Neural cell (in vitro differentiated cells): ENCODE measurements at regions not wholly inside any gene's neighbourhood (a gene's known extent, or its start where the extent isn't known, plus 50 kb on each side); places are given as distances from the start of the nearest gene placed in this dataset.

ENCODE experiments used
- H2AFZ ChIP-seq: fragments of 200-600, 300-800 bp; sonication (generic), shearing (Covaris generic); 2 replicates; pipeline ENCODE4 v1.6.0; 2014; ENCODE audit warnings: low read depth, mild to moderate bottlenecking, antibody characterized with exemption, low read length, moderate library complexity
- H3F3A ChIP-seq: fragments of 200-600 bp; shearing (Covaris generic); 2 replicates; pipeline ENCODE4 v1.6.1; 2016; ENCODE audit warnings: mild to moderate bottlenecking, moderate library complexity, mixed read lengths, antibody characterized with exemption, low read length; ENCODE audit not compliant: insufficient read depth, poor library complexity, severe bottlenecking
- H3K27ac ChIP-seq: fragments of 200-600, 300-800 bp; sonication (generic), shearing (Covaris generic); 2 replicates; pipeline ENCODE4 v1.5.1; 2014; ENCODE audit warnings: mild to moderate bottlenecking, low read length, moderate library complexity
- H3K27me3 ChIP-seq: fragments of 300-800, 200-600 bp; sonication (generic), shearing (Covaris generic); 2 replicates; pipeline ENCODE4 v1.6.0; 2014; ENCODE audit warnings: mild to moderate bottlenecking, low read depth, low read length, moderate library complexity; ENCODE audit not compliant: insufficient read depth
- H3K36me3 ChIP-seq: fragments of 300-800, 200-600 bp; sonication (generic), shearing (Covaris generic); 2 replicates; pipeline ENCODE4 v1.5.1; 2014; ENCODE audit warnings: mild to moderate bottlenecking, antibody characterized with exemption, low read length, moderate library complexity; ENCODE audit not compliant: insufficient read depth
- H3K4me2 ChIP-seq: fragments of 300-800, 200-600 bp; sonication (generic), shearing (Covaris generic); 2 replicates; pipeline ENCODE4 v1.6.0; 2014; ENCODE audit warnings: mild to moderate bottlenecking, low read length
- H3K4me3 ChIP-seq: fragments of 300-800, 200-600 bp; sonication (generic), shearing (Covaris generic); 2 replicates; pipeline ENCODE4 v1.5.1; 2014; ENCODE audit warnings: mild to moderate bottlenecking, low read length, moderate library complexity
- H3K79me2 ChIP-seq: fragments of 200-600 bp; shearing (Covaris generic); replicated peaks from 2 replicates; pipeline ENCODE4 v1.6.0; 2014; ENCODE audit warnings: mild to moderate bottlenecking, low read length, moderate library complexity; ENCODE audit not compliant: insufficient read depth
- H3K9ac ChIP-seq: fragments of 300-800, 200-600 bp; sonication (generic), shearing (Covaris generic); 2 replicates; pipeline ENCODE4 v1.6.1; 2016; ENCODE audit warnings: mild to moderate bottlenecking, low read length, mixed read lengths
- H3K9me2 ChIP-seq: fragments of 200-600 bp; shearing (Covaris generic); 2 replicates; pipeline ENCODE4 v1.6.1; 2016; ENCODE audit warnings: mild to moderate bottlenecking, low read length, mixed read lengths; ENCODE audit not compliant: insufficient read depth
- H3K9me3 ChIP-seq: fragments of 200-600, 300-800 bp; sonication (generic), shearing (Covaris generic); 2 replicates; pipeline ENCODE4 v1.6.1; 2016; ENCODE audit warnings: mild to moderate bottlenecking, mixed run types, low read length, moderate library complexity, mixed read lengths
- H4K20me1 ChIP-seq: fragments of 200-600 bp; shearing (Covaris generic); 2 replicates; pipeline ENCODE4 v1.6.1; 2016; ENCODE audit warnings: mild to moderate bottlenecking, mixed run types; ENCODE audit not compliant: insufficient read depth
- CTCF ChIP-seq: fragments of 450-650 bp; IDR thresholded peaks from 2 replicates; pipeline ENCODE4 v1.5.1; 2014; ENCODE audit warnings: antibody characterized with exemption, mild to moderate bottlenecking, moderate library complexity; ENCODE audit not compliant: poor library complexity, severe bottlenecking
- EP300 ChIP-seq: fragments of 450-650 bp; conservative IDR thresholded peaks from 2 replicates; pipeline ENCODE4 v1.6.1; 2014; ENCODE audit warnings: antibody characterized with exemption, mild to moderate bottlenecking, moderate library complexity; ENCODE audit not compliant: poor library complexity, severe bottlenecking
- EZH2 ChIP-seq: fragments of 200-600, 300-800 bp; shearing (Covaris generic), sonication (generic); IDR thresholded peaks from 2 replicates; pipeline ENCODE4 v1.6.1; 2014; ENCODE audit warnings: antibody characterized with exemption, low read length, borderline replicate concordance, mild to moderate bottlenecking; ENCODE audit not compliant: insufficient read depth, poor library complexity, severe bottlenecking
- MXI1 ChIP-seq: fragments of 450-650 bp; conservative IDR thresholded peaks from 2 replicates; pipeline ENCODE4 v1.6.1; 2014; ENCODE audit warnings: antibody characterized with exemption, mild to moderate bottlenecking; ENCODE audit not compliant: poor library complexity, severe bottlenecking
- POLR2AphosphoS5 ChIP-seq: IDR thresholded peaks from 2 replicates; pipeline ENCODE4 v1.6.1; 2012
- RAD21 ChIP-seq: fragments of 450-650 bp; conservative IDR thresholded peaks from 2 replicates; pipeline ENCODE4 v1.6.1; 2014; ENCODE audit warnings: antibody characterized with exemption, mild to moderate bottlenecking, moderate library complexity
- REST ChIP-seq: IDR thresholded peaks from 2 replicates; pipeline ENCODE4 v1.6.1; 2012; ENCODE audit warnings: borderline replicate concordance
- SMC3 ChIP-seq: fragments of 450-650 bp; conservative IDR thresholded peaks from 2 replicates; pipeline ENCODE4 v1.6.1; 2014; ENCODE audit warnings: antibody characterized with exemption, mild to moderate bottlenecking, moderate library complexity; ENCODE audit not compliant: poor library complexity
- TAF1 ChIP-seq: IDR thresholded peaks from 2 replicates; pipeline ENCODE4 v1.6.1; 2012; ENCODE audit warnings: low read depth

- Histone ChIP-seq H3K27ac (no peak overlapping the region), H3K9ac (no peak overlapping the region), H3K27me3 (no peaks in the 10 kb centered on the region), H2AFZ (no peak overlapping the region), H3K9me3 (no peaks in the 10 kb centered on the region), H3K4me2 (no peak overlapping the region), H3K79me2 (no peaks in the 10 kb centered on the region), H3K36me3 (no peaks in the 10 kb centered on the region), H3K9me2 (no peaks in the 10 kb centered on the region), H3F3A (no peaks in the 10 kb centered on the region), H3K4me3 (no peak overlapping the region), H4K20me1 (no peaks in the 10 kb centered on the region)
- TF ChIP-seq CTCF (no peak), RAD21 (no peak), EZH2 (no peak), EP300 (no peak), MXI1 (no peak)
Observed at GRCh38 chr4:138499627-138500026, 257.5 kb upstream of the SLC7A11 start.

GRCh38 chr4:138494931-138495330 is 252.8 kb upstream of the SLC7A11 start:
- Histone ChIP-seq H3K27me3 (no peaks in the 10 kb centered on the region), H3K9ac (no peak overlapping the region), H3K9me2 (no peaks in the 10 kb centered on the region), H3K36me3 (no peaks in the 10 kb centered on the region), H3F3A (no peaks in the 10 kb centered on the region), H3K4me2 (no peak overlapping the region), H4K20me1 (no peaks in the 10 kb centered on the region), H3K79me2 (no peaks in the 10 kb centered on the region), H3K9me3 (no peaks in the 10 kb centered on the region), H2AFZ (no peak overlapping the region), H3K27ac (no peak overlapping the region), H3K4me3 (no peak overlapping the region)
- TF ChIP-seq SMC3 (no peak), TAF1 (no peak), EP300 (no peak), RAD21 (no peak), POLR2AphosphoS5 (no peak), MXI1 (no peak), REST (no peak)

- H3F3A ChIP-seq = no peaks in the 10 kb centered on the region
- no peaks in the 10 kb centered on the region for H3K36me3 ChIP-seq
- H3K9me2 ChIP-seq = no peaks in the 10 kb centered on the region
- H2AFZ ChIP-seq = no peak overlapping the region
- H3K9me3 ChIP-seq = no peaks in the 10 kb centered on the region
- H3K4me2 ChIP-seq = no peak overlapping the region
- H3K27me3 ChIP-seq = no peaks in the 10 kb centered on the region
- H3K4me3 ChIP-seq = no peak overlapping the region
- no peak overlapping the region for H3K9ac ChIP-seq
- no peak for TF ChIP-seq MXI1
- TF ChIP-seq CTCF = no peak
- TF ChIP-seq POLR2AphosphoS5 = no peak
- TF ChIP-seq EP300 = no peak
- no peak for TF ChIP-seq REST
- no peaks in the 10 kb centered on the region for H4K20me1 ChIP-seq
- no peak overlapping the region for H3K27ac ChIP-seq
- no peaks in the 10 kb centered on the region for H3K79me2 ChIP-seq
Observed at GRCh38 chr4:138494116-138494515, 252.0 kb upstream of the SLC7A11 start.
